Panc1 (cell line): ENCODE measurements at regions not wholly inside any gene's neighbourhood (a gene's known extent, or its start where the extent isn't known, plus 50 kb on each side); places are given as distances from the start of the nearest gene placed in this dataset.

ENCODE experiments used
- ATAC-seq: fragments of 200-7000 bp; cut with Tn5 transposase; 2 replicates; pipeline ENCODE4 v1.9.1; 2020; ENCODE audit warnings: mild to moderate bottlenecking, moderate library complexity
- BruUV-seq: library from RNA; stranded (reverse); fragments of 400-500 nt; replicated peaks from 2 replicates; lab custom pipeline; 2021; lab: Mats Ljungman, UMichigan
- CTCF ChIA-PET: fragments of 300-600 bp; sonication (Branson Sonifier 250); formaldehyde crosslinking; loops from one replicate; lab custom pipeline; 2022; ENCODE audit warnings: antibody characterized with exemption; lab: Charles Lee
- POLR2A ChIA-PET: fragments of 300-600 bp; sonication (Branson Sonifier 250); formaldehyde crosslinking; loops from one replicate; lab custom pipeline; 2022; ENCODE audit warnings: antibody characterized with exemption; lab: Charles Lee
- DNase-seq: peaks from one replicate; pipeline ENCODE4 v3.0.0-alpha.2; 2010; ENCODE audit warnings: low read depth, low spot score
- H3K27ac ChIP-seq: 2 replicates; pipeline ENCODE4 v1.5.1; 2011; ENCODE audit warnings: mild to moderate bottlenecking, low read length, inconsistent platforms
- H3K27me3 ChIP-seq: fragments of 200-500 bp; sonication (Bioruptor generic); 2 replicates; pipeline ENCODE4 v1.6.0; 2014; ENCODE audit warnings: low read length, inconsistent platforms; ENCODE audit not compliant: control insufficient read depth, insufficient read depth
- H3K36me3 ChIP-seq: fragments of 200-500 bp; sonication (Bioruptor generic); 2 replicates; pipeline ENCODE4 v1.5.1; 2014; ENCODE audit warnings: inconsistent platforms, mild to moderate bottlenecking, low read length, moderate library complexity; ENCODE audit not compliant: control insufficient read depth, insufficient read depth
- H3K4me1 ChIP-seq: 2 replicates; pipeline ENCODE4 v1.5.1; 2011; ENCODE audit warnings: inconsistent platforms, mild to moderate bottlenecking, low read length, moderate library complexity; ENCODE audit not compliant: control insufficient read depth, insufficient read depth
- H3K4me3 ChIP-seq, 2 experiments: 2 replicates each; pipeline ENCODE4 v1.5.1; 2011 to 2012; ENCODE audit warnings: low read depth in 2 of 2, low read length in 2 of 2, mild to moderate bottlenecking in 2 of 2, inconsistent platforms in 1 of 2, moderate library complexity in 1 of 2
- H3K9me3 ChIP-seq: fragments of 200-500 bp; sonication (Bioruptor generic); 2 replicates; pipeline ENCODE4 v1.5.1; 2014; ENCODE audit warnings: low read depth, mild to moderate bottlenecking, inconsistent platforms, low read length, moderate library complexity; ENCODE audit not compliant: control insufficient read depth, insufficient read depth
- CTCF ChIP-seq: fragments of 450-650 bp; IDR thresholded peaks from 2 replicates; pipeline ENCODE4 v1.5.1; 2017; ENCODE audit warnings: mild to moderate bottlenecking
- POLR2AphosphoS5 ChIP-seq: IDR thresholded peaks from 2 replicates; pipeline ENCODE4 v1.6.1; 2012; ENCODE audit warnings: mild to moderate bottlenecking, low read depth, low read length, moderate library complexity
- SIN3A ChIP-seq: IDR thresholded peaks from 2 replicates; pipeline ENCODE4 v1.6.1; 2012; ENCODE audit warnings: low read depth, mild to moderate bottlenecking, low read length, moderate library complexity, borderline replicate concordance; ENCODE audit not compliant: insufficient read depth
- TCF7L2 ChIP-seq: IDR thresholded peaks from 2 replicates; pipeline ENCODE4 v1.6.1; 2011; ENCODE audit warnings: mild to moderate bottlenecking, low read depth, low read length, inconsistent platforms
- in situ Hi-C: cut with HindIII; loops from 2 replicates; pipeline ENCODE4 v1.10.0; 2016; ENCODE audit warnings: low sequenced_read_pairs, low pct_unique_long_range_greater_than_20kb
- intact Hi-C: fragments of 100-400 bp; cut with micrococcal nuclease; formaldehyde crosslinking; loops from one replicate; pipeline ENCODE4 v1.10.0; 2022; ENCODE audit not compliant: unreplicated experiment
- TF ChIP-seq, protein P1 (sequence below), 2 experiments: IDR thresholded peaks; 2 replicates each; pipeline ENCODE4 v1.6.1; 2011 to 2012; ENCODE audit warnings: low read depth in 2 of 2, control low read depth in 1 of 2, low read length in 1 of 2, mild to moderate bottlenecking in 1 of 2, moderate library complexity in 1 of 2; ENCODE audit not compliant: insufficient read depth in 1 of 2

- ChIA-PET CTCF (no interaction called here), POLR2A (no interaction called here)
- Histone ChIP-seq H3K4me3 (no peak overlapping the region), H3K9me3 (no peaks in the 10 kb centered on the region), H3K36me3 (no peaks in the 10 kb centered on the region), H3K27me3 (0 out of 2 replicates have a peak, but pooled peaks cover under 1% of the 10 kb centered on the region), H3K27ac (no peak overlapping the region), H3K4me1 (no peaks in the 10 kb centered on the region)
- no peak for DNase-seq
- in situ Hi-C loops (no loop called here), intact Hi-C loops (no loop called here)
- TF ChIP-seq SIN3A: no peak
- no peak for TF ChIP-seq CTCF
- TF ChIP-seq, protein P1, sequence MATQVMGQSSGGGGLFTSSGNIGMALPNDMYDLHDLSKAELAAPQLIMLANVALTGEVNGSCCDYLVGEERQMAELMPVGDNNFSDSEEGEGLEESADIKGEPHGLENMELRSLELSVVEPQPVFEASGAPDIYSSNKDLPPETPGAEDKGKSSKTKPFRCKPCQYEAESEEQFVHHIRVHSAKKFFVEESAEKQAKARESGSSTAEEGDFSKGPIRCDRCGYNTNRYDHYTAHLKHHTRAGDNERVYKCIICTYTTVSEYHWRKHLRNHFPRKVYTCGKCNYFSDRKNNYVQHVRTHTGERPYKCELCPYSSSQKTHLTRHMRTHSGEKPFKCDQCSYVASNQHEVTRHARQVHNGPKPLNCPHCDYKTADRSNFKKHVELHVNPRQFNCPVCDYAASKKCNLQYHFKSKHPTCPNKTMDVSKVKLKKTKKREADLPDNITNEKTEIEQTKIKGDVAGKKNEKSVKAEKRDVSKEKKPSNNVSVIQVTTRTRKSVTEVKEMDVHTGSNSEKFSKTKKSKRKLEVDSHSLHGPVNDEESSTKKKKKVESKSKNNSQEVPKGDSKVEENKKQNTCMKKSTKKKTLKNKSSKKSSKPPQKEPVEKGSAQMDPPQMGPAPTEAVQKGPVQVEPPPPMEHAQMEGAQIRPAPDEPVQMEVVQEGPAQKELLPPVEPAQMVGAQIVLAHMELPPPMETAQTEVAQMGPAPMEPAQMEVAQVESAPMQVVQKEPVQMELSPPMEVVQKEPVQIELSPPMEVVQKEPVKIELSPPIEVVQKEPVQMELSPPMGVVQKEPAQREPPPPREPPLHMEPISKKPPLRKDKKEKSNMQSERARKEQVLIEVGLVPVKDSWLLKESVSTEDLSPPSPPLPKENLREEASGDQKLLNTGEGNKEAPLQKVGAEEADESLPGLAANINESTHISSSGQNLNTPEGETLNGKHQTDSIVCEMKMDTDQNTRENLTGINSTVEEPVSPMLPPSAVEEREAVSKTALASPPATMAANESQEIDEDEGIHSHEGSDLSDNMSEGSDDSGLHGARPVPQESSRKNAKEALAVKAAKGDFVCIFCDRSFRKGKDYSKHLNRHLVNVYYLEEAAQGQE (IDR thresholded peaks at IDR 0.05; ENCODE audit: insufficient read depth in 1 of 2, low read depth in 2 of 2, low read length in 1 of 2): no peak
- ATAC-seq: no peak
- BruUV-seq: no TSS peak
Measured at GRCh38 chr2:129796225-129796624, 183.2 kb upstream of the RAB6C start.

GRCh38 chr2:129796801-129797488, 182.5 kb upstream of the RAB6C start:
- Histone ChIP-seq H3K27ac (no peak overlapping the region), H3K9me3 (no peaks in the 10 kb centered on the region), H3K4me3 (no peak overlapping the region), H3K4me1 (no peaks in the 10 kb centered on the region), H3K36me3 (no peaks in the 10 kb centered on the region), H3K27me3 (0 out of 2 replicates have a peak, but pooled peaks cover 2% of the 10 kb centered on the region)
- TF ChIP-seq SIN3A (no peak), TCF7L2 (no peak), CTCF (no peak), POLR2AphosphoS5 (no peak)
- TF ChIP-seq, protein P1 (IDR thresholded peaks at IDR 0.05; ENCODE audit: insufficient read depth in 1 of 2, low read depth in 2 of 2, low read length in 1 of 2): no peak
- in situ Hi-C loops (no loop called here), intact Hi-C loops (no loop called here)
- BruUV-seq: no TSS peak
- no peak for ATAC-seq
- no peak for DNase-seq
- CTCF ChIA-PET: no interaction called here
- POLR2A ChIA-PET: no interaction called here
